ENCODE measurements at regions not wholly inside any gene's neighbourhood (a gene's known extent, or its start where the extent isn't known, plus 50 kb on each side); places are given as distances from the start of the nearest gene placed in this dataset.

DNA sequence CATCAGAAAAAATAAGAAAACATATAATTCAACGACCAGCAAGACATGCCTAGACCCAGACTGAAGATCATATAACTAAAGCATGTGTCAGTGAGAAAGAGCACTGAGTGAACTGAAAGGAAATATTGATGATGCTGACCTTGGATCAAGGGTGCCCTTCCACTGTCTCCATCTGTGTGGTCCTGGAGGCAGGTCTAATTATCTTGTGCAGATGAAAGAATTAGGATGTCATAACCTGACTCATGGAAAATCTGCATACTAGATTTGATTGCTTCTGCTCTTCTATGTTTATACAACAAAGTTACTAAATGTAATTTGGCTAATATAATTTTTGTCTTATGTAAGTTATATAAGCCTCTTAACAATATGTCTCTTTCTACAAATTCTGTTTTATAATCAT is 264.6 kb upstream of the TGFBR2 start:
- H3K36me3 ChIP-seq (ENCODE audit: control insufficient read depth, insufficient read depth, low read length) = no peaks in the 10 kb centered on the region
- POLR2A ChIA-PET = no interaction called here
- CTCF ChIA-PET = interaction anchor here (0.9 kb wide), 1 partner anchor 10 kb away, joined by 3 read pairs; no protein-coding TSS in a partner anchor
- BruUV-seq (replicated peaks) = no TSS peak
- peak; percentile 61; the same call in 1 of the 2 replicates for ATAC-seq
- no peaks in the 10 kb centered on the region; the same call in 1 of the 2 replicates for H3K9me3 ChIP-seq (ENCODE audit: control insufficient read depth, insufficient read depth, low read depth, low read length)
- in situ Hi-C loops (cut with HindIII; ENCODE audit: low pct_unique_long_range_greater_than_20kb, low sequenced_read_pairs) = no loop called here
- no peaks in the 10 kb centered on the region for H3K27me3 ChIP-seq (ENCODE audit: control insufficient read depth, insufficient read depth, low read length)
- TF ChIP-seq POLR2AphosphoS5 (IDR thresholded peaks at IDR 0.05; ENCODE audit: low read depth, low read length) (no peak), REST (IDR thresholded peaks at IDR 0.05; ENCODE audit: insufficient read depth in 1 of 2, low read depth in 2 of 2, low read length in 1 of 2) (no peak), TCF7L2 (IDR thresholded peaks at IDR 0.05; ENCODE audit: low read depth, low read length) (no peak), SIN3A (IDR thresholded peaks at IDR 0.05; ENCODE audit: borderline replicate concordance, insufficient read depth, low read depth, low read length) (no peak)
- TF ChIP-seq, protein P1, sequence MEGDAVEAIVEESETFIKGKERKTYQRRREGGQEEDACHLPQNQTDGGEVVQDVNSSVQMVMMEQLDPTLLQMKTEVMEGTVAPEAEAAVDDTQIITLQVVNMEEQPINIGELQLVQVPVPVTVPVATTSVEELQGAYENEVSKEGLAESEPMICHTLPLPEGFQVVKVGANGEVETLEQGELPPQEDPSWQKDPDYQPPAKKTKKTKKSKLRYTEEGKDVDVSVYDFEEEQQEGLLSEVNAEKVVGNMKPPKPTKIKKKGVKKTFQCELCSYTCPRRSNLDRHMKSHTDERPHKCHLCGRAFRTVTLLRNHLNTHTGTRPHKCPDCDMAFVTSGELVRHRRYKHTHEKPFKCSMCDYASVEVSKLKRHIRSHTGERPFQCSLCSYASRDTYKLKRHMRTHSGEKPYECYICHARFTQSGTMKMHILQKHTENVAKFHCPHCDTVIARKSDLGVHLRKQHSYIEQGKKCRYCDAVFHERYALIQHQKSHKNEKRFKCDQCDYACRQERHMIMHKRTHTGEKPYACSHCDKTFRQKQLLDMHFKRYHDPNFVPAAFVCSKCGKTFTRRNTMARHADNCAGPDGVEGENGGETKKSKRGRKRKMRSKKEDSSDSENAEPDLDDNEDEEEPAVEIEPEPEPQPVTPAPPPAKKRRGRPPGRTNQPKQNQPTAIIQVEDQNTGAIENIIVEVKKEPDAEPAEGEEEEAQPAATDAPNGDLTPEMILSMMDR (IDR thresholded peaks at IDR 0.05) = no peak
- DNase-seq (ENCODE audit: low read depth, low spot score) = no peak
- H3K4me3 ChIP-seq (ENCODE audit: low read depth in 2 of 2, low read length in 2 of 2) = no peak overlapping the region
- peaks cover 21% of the 10 kb centered on the region for H3K4me1 ChIP-seq (ENCODE audit: control insufficient read depth, insufficient read depth, low read length)
- intact Hi-C loops (cut with micrococcal nuclease; ENCODE audit: unreplicated experiment) = loop anchor here (2.0 to 5.0 kb wide), 2 partner anchors 265 to 351 kb away; partner anchors contain the start of gene TGFBR2
- peak overlapping the region; percentile 85 for H3K27ac ChIP-seq (ENCODE audit: low read length)

GRCh38 chr3:30342318-30343060 is 263.9 kb upstream of the TGFBR2 start:
- DNase-seq (ENCODE audit: low read depth, low spot score) (peak; percentile 77), ATAC-seq (peak; percentile 98)
- H3K27ac ChIP-seq (ENCODE audit: low read length) = peak overlapping the region; percentile 85
- no TSS peak for BruUV-seq (replicated peaks)
- H3K9me3 ChIP-seq (ENCODE audit: control insufficient read depth, insufficient read depth, low read depth, low read length) = no peaks in the 10 kb centered on the region; the same call in 1 of the 2 replicates
- H3K4me3 ChIP-seq (ENCODE audit: low read depth in 2 of 2, low read length in 2 of 2) = no peak overlapping the region
- H3K36me3 ChIP-seq (ENCODE audit: control insufficient read depth, insufficient read depth, low read length) = no peaks in the 10 kb centered on the region
- intact Hi-C loops (cut with micrococcal nuclease; ENCODE audit: unreplicated experiment) = loop anchor here (2.0 to 5.0 kb wide), 2 partner anchors 265 to 350 kb away; partner anchors contain the start of gene TGFBR2
- in situ Hi-C loops (cut with HindIII; ENCODE audit: low pct_unique_long_range_greater_than_20kb, low sequenced_read_pairs) = no loop called here
- H3K4me1 ChIP-seq (ENCODE audit: control insufficient read depth, insufficient read depth, low read length) = peaks cover 21% of the 10 kb centered on the region
- CTCF ChIA-PET = interaction anchor here (0.9 kb wide), 1 partner anchor 10 kb away, joined by 3 read pairs; no protein-coding TSS in a partner anchor
- POLR2A ChIA-PET = no interaction called here
- TF ChIP-seq SIN3A (IDR thresholded peaks at IDR 0.05; ENCODE audit: borderline replicate concordance, insufficient read depth, low read depth, low read length) (no peak), POLR2AphosphoS5 (IDR thresholded peaks at IDR 0.05; ENCODE audit: low read depth, low read length) (no peak), TCF7L2 (IDR thresholded peaks at IDR 0.05; ENCODE audit: low read depth, low read length) (peak; percentile 31; the same call in 1 of the 2 replicates), REST (IDR thresholded peaks at IDR 0.05; ENCODE audit: insufficient read depth in 1 of 2, low read depth in 2 of 2, low read length in 1 of 2) (no peak)
- TF ChIP-seq, protein P1 (IDR thresholded peaks at IDR 0.05) = no peak
- no peaks in the 10 kb centered on the region for H3K27me3 ChIP-seq (ENCODE audit: control insufficient read depth, insufficient read depth, low read length)

Measured in Panc1 (cell line).